HG02970 (cell line): ENCODE measurements at regions not wholly inside any gene's neighbourhood (a gene's known extent, or its start where the extent isn't known, plus 50 kb on each side); places are given as distances from the start of the nearest gene placed in this dataset.
"Not testable (repeated sequence)": the region's sequence is repeated elsewhere in the genome, so short reads cannot be mapped to it uniquely, and the experiment has no call there.

Experiments used
- ATAC-seq: cut with Tn5 transposase; IDR thresholded peaks from one replicate; pipeline ENCODE4 v1.9.1; 2021; ENCODE audit warnings: mild to moderate bottlenecking, moderate library complexity, moderate number of reproducible peaks; ENCODE audit not compliant: unreplicated experiment, low FRiP score

DNA sequence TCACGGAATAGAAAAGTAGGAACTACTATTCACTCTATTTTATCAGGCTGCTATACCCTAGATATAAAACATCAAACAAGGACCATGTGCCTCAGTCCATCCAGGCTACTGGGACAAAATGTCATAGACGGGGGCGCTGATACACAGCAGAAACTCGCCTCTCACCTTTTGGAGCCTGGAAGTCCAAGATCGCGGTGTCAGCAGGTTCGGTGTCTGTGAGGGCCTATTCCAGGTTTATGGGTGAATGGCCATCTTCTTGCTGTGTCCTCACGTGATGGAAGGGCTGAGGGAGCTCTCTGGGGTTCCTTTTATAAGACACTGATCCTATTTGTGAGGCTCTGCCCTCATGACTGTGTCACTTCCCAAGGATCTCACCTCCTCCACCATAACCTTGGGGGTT, 89.5 kb downstream of the DLL1 start:
- no peak for ATAC-seq

DNA sequence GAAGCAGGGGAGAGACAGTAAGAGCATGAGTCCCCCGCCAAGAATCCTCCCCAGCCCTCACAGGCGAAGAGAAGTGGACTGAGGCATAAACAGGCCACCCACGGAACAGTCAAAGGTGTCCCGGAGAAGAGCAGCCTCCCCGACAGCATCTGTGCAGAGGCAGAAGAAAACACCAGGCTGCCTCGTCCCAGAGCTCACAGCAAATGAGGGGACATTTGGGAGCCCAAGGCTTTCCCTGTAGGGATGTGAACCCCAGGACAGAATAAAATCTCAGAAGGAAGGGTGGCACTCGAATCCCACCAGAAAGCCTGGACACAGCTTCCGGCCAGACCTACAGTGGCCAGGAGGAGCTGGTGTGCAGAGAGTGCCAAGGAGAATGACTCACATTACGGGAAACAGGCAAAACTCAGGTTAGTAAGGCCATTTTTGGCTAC, 90.4 kb downstream of the DLL1 start:
- ATAC-seq = no peak

DNA sequence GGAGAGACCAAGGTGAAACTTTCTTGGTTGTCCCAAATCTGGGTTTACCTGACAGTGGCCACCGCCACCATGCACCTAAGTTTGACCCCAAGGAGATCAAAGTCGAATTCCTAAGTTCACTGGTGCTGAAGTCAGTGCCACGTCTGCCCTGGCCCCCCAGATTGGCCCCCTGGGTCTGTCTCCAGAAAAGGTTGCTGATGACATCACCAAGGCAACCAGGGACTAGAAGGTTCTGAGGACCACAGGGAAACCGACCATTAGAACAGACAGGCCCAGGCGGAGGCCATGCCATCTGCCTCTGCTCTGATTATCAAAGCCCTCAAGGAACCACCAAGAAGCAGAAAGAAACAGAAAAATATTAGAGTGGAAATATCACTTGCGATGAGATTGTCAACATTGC, 91.2 kb downstream of the DLL1 start:
- ATAC-seq = no peak

DNA sequence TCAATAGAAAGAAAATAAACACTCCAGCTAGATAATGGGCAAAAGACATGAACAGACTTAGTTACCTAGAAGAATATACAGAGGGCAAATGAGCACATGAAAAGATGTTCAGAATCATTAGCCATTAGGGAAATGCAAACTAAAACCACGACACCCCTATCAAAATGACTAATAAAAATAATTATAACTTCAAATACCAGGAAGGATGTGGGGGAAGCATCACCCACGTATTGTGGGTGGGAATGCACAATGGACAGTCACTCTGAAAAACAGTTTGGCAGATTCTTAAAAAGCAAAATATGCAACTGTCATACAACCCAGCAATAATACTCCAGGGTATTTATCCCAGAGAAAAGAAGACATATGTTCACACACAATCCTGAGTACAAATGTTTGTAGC, 92.6 kb downstream of the DLL1 start:
- ATAC-seq = no peak

DNA sequence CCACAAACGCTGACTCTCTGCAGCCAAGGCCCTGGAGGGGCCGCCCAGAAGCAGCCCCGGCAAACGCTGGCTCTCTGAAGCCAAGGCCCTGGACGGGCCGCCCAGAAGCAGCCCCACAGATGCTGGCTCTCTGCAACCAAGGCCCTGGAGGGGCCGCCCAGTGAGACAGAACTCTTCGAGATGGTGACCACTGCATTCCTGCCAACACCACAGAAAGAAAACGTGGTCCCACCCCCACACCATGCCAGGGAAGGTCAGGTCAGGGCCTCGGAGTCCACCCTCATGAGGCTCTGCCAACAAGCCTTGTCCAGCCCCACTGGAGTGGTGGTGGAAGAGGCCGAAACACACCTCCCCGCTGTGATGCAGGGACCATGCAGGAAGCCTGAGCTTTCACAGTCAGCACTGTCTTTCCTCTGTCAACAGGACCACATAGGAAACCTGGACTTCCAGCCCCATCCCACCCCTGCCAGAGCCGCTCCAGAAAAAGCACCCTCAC, 97.5 kb downstream of the DLL1 start:
- ATAC-seq = no peak

DNA sequence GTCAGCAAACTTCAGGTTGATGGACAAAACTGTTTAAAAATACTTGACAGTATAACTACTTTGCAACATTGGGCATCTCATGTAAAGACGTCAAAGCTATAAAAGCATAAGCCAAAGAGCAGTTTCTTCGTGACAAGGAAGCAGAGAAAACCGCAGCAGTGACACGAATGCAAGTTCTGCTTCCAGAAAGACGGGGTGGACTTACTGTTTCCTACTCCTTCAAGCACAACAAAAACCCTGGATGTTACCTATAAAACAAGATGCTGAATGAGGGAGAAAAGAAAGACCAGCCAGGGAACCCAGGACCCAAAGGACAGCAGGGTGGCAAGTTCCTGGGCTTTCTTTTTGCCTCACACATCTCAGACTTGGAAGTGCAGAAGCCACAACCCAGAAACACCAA, 98.0 kb downstream of the DLL1 start:
- no peak for ATAC-seq

DNA sequence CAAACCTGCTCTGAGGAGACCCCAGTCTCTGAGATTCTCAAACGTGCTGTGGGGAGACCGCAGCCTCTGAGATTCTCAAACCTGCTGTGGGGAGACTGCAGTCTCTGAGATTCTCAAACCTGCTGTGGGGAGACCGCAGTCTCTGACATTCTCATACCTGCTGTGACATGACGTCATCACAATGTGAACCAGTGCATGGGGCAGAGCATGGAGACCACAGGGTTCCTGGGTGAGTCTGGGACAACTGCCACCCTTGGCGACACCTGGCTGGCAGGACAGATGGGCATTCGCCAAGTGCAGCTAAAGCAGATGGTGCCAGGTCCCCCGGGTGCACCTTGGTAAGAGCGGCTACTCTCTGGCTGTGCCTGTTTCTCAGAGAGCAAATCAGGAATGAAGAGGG, 98.8 kb downstream of the DLL1 start:
- not testable (repeated sequence) for ATAC-seq

DNA sequence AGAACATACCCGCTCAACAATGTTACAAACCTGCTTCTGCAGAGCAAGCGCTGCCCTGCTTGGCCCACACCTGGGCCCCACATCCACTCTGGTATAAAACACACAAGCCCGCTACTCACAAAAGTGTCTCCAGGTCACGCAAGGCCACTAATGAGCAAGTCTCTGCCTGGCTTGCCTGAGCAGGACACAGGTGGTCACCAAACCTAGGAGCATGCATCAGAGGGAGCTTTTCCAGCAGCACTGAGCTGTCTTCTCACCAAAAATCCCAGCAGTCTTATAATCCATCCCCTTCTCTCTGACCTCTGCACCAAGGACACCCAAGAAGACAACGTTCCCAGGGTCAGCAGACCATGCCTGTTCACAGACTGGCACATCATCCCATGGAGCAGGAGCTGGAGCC, 100.8 kb downstream of the DLL1 start:
- no peak for ATAC-seq

DNA sequence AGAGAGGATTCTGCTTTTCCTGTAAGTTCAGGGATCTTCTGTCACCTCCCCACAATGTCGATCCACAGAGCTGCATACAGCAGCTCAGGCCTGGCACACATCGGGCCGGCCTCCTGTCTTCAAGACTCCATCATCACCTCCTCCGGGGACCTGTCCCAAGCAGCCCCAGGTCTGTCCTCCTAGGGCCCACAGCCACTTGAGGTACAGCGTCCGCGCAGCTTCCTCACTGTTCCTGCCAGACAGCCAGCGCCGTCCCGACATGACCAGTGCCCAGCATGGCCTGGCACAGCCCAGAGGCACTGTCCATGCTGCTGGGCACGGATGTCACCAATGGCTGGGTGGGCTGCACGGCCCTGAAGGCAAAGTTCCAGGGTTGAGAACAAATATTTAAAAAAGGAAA, 101.6 kb downstream of the DLL1 start:
- ATAC-seq = no peak

DNA sequence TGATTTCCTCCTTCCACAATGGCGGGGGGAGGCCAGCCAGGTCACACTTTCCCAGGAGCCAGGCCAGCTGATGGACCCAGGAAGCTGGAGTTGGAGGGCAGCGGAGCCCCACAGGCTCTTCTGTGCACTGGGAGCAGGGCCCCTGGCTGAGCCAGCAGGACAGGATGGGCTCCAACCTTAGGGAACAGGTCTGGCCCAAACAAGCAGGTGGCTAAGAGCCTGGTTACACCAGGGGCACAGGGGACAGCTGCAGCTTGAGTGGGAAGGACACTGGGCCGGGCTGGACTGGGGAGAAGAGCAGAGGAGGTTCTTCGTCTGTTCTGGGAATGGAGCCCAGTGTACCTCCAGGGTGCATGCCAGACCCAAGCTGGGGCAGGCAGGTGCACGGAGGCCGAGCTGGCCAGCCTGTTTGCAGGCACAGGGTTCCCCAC, 102.3 kb downstream of the DLL1 start:
- ATAC-seq = no peak

DNA sequence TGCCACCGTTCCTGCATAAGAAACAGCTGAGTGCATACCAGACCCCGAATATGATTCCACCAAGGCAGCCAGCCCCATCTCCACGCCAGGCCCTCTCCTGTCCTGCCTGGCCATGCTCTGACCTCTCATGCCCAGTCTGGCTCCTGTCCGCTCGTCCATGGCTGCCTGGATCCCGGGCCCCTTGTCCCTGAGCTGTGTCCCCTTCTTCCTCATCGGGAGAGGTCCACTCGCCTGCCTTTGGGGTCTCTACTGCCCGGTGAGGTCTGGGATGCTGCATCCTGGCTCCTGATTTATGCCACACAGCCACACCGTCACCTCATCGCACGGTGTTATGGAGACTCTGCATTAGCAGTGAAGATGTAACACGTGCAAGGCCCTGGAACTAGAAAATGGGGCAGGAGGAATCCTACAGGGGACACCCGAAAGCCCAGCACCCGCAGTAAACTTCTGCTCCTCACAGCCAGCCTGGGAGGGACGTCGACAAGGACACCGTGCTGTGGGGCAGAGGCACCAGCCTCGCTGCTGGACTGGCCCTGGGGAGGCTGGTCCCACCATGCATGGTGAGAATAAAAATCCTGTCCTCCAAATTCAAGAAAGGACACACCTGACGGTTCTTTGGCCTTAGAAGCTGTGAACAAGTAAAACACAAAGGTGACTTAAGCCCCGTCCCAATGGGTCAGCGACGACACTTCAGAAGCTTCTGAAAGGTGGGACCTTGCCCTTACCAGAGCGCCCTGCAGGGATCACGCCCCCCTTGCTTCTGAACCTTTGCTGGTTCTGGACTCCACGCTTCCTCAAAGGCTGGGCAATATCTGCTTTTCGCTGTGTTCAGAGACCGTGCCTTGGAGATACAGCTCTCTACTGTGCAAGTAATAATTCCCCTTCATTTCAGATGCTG, 103.0 kb downstream of the DLL1 start:
- ATAC-seq = no peak

DNA sequence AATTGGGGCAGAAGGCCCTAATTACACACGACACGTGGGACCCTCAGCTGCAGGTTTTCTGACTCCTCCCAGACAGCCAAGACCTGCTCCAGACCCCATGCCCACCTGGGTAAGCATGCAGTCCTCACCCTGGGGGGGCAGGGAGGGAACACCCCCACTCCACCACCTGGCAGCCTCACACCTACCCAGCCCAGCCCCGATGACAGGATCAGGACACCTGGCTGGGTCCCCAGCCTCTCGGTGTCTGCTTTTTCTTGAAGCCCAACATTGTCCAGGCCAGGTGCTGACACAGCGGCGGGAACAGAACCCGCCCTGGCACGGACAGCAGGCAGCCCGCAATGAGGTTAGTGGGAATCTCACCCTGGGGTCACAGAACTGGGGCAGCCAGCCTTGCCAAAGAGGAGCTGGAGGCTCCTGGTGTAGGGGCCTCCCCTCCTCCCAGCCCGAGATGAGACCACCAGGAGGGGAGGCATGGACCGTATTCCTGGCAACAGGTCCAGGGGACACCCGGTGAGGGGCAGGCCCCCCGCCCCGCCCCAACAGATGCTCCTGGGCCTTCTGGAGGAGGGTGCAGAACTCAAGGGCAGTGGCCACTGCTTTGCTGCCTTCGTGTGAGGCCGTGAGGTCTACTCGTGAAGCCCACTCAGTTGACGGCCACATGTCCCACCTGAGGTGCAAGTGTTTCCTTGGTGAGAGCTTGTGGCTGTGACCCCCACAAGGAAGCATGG, 103.8 kb downstream of the DLL1 start:
- ATAC-seq = no peak

DNA sequence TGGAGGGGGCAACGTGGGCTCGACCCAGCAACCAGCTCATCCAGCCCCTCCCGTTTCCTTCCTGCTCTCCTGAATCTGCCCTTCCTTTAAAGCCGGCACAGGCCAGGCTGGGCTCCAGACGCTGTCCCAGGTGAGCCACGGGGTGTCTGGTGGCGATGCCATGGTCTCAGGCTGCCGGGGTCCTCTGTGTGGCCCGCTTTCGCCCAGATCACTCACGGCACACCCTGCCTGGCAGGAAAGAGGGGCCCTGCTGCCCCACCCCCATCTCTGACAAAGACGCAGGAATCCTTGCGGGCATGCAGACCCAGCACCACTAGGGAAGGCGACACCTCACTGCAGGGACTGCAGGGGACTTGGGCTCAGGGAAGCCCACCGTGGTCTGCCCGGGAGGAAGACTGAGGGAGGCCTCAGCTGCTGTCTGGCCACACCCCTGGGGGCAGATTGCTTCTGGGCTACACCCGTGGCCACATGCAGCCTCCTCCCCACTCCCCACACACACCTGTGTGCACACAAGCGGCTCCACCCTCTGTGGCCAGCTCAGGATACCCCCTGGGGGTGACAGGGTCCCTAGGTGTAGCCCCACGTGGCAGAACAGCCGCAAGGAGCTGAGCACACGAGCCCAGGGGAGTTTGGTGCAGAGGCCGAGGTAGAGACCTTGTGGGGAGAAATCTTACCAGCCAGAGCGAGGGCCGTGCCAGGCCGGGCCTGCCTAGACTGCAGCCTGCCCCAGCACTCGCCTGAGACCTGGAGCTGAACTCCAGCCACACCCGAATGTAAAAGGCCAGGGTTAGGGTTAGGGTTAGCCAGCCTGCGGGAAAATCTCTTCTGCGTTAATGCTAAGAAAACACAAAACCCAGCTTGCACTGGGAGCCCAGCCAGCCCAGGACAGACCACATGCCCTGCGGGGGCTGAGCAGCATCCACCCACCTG, 104.6 kb downstream of the DLL1 start:
- no peak for ATAC-seq

DNA sequence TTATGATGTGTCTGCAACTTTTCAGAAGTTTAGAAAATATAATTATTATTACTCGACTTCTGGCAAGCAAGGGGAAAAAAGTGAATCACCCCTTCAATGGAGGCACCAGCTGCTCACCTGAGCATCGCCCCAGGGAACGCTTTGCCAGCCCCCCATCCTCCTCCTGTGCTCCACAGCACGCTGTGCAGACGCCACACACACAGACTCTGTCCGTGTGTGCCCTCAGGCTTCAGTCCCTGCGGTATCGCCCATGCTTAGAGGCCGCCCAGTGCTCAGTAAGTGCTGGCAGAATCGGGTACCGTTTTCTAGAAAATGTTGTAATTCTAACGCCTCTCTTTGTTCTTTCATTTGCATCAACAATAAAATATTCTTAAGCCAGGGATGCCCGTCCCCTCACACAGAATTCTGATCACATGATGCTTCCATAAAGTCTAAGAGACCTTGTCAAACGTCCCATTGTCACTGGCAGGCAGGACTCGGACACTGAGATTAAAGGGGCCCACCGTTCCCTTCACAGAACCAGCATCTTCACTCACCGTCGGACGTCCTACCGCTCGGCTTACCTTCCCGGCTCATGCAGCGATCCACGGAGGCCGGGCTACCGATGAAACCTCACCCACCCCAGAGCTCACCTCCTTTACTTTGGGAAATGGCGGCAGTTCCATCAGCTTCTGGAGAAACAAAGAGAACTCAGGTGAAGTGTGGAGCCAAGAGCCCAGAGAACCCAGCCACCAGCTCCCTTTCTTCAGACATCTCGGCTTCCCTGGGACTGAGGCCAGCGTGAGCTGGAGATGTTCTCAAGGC, 105.5 kb downstream of the DLL1 start:
- no peak for ATAC-seq

DNA sequence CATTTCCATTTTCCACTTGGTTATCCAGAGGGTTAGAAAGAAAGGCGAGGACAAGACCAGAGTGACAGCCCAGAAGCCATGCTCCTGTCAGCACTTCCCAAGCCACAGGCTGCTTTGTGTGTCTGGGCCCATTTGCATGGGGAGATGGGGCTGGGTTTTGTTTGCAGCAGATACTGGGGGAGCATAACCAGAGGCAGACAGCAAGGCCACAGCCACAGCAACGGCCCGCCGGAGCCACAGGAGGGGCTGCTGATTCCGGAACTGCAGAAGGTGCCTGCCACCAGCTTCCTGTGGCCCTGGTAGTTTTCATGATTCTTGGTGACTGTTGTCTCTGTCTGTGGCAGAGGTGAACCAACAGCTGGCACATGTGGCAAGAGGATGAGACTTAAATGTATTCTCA, 106.6 kb downstream of the DLL1 start:
- ATAC-seq = no peak

DNA sequence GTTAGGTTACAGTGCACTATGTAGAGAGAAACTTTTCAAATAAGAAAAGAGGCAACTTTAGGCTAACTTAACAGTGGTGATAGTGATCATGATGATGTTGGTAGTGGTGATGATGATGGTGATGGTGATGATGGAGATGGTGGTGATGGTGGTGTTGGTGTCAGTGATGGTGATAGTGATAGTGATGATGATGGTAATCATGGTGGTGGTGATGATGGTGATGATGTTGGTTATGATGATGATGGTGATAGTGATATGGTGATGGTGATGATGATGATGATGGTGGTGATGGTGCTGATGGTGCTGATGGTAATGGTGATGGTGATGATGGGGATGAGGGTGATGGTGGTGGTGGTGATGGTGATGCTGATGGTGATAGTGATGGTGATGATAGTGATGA, 107.4 kb downstream of the DLL1 start:
- no peak for ATAC-seq

DNA sequence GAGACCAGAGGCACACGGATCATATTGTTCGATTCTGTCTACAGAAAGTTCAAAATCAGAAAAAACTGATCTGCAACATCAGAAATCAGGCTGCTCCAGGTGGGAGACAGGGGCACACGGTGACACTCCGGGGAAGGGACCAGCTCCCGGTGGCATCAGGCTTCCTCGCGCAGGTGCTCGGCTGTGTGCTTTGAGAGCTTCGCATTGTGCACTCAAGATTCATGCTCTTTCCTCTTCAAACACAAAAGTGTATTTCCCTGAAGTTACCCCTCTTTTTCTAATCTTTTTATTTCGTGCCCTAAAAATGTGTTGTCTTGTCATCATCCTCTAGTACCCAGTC, 108.1 kb downstream of the DLL1 start:
- no peak for ATAC-seq

DNA sequence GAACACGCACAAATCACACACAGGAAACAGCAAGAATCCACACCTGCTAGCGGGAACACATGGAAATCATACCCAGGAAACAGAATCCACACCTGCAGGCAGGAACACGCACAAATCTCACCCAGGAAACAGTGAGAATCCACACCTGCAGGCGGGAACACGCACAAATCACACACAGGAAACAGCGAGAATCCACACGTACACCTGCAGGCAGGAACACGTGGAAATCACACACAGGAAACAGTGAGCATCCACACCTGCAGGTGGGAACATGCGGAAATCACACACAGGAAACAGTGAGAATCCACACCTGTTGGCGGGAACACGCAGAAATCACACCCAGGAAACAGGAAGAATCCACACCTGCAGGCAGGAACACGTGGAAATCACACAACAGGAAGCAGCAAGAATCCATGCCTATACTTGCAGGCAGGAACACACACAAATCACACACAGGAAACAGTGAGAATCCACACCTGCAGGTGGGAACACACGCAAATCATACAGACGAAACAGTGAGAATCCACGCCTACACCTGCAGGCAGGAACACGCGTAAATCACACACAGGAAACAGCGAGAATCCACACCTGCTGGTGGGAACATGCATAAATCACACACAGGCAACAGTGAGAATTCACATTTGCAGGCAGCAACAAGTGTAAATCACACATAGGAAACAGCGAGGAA, 108.6 kb downstream of the DLL1 start:
- no peak for ATAC-seq

DNA sequence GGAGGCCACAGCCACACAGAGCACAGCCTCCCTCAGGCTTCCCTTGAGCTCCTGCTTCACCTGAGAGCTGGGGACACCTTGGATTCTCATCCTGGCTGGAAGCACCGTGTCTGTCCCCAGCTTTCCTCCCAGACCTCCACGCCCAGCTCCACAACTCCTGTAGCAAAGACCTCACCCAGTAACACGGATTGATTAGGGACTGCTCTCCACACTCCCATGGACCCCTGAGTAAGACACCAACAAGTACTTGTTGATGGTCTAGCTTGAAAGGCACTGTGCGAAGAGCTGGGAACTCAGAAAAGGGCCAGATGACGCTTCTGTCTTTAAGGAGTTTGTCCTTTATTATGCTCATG, 109.6 kb downstream of the DLL1 start:
- no peak for ATAC-seq
